SK-N-SH (cell line): ENCODE measurements at regions not wholly inside any gene's neighbourhood (a gene's known extent, or its start where the extent isn't known, plus 50 kb on each side); places are given as distances from the start of the nearest gene placed in this dataset.
A peak's percentile ranks its signal among the peaks of the same experiment; 100 is the strongest.

Experiments
- CTCF ChIA-PET: fragments of 300-600, 350-600 bp; formaldehyde crosslinking; extraction: SDS; loops from one replicate; lab custom pipeline; 2021; lab: Yijun Ruan, JAX
- POLR2A ChIA-PET: fragments of 350-600 bp; sonication (Branson Sonifier 250); formaldehyde crosslinking; extraction: SDS; loops from one replicate; lab custom pipeline; 2020; ENCODE audit warnings: antibody characterized with exemption, inconsistent platforms; lab: Yijun Ruan, JAX
- DNase-seq: peaks from one replicate; pipeline ENCODE4 v3.0.0; 2012
- H2AFZ ChIP-seq: fragments of 200-600 bp; sonication (generic); 2 replicates; pipeline ENCODE4 v1.8.1; 2016; ENCODE audit warnings: antibody characterized with exemption, mild to moderate bottlenecking, low read depth
- H3F3A ChIP-seq: fragments of 200-600 bp; sonication (generic); replicated peaks from 2 replicates; pipeline ENCODE3; 2016; ENCODE audit warnings: antibody characterized with exemption, mild to moderate bottlenecking; ENCODE audit not compliant: insufficient read depth
- H3K27ac ChIP-seq, 2 experiments: fragments of 200-500 bp in 1 of 2; fragments of 200-600 bp in 1 of 2; sonication (Bioruptor generic) in 1 of 2; sonication (generic), shearing (Covaris generic) in 1 of 2; 2 replicates each; pipeline versions ENCODE4 v1.5.1 to v1.6.1; 2014 to 2016; ENCODE audit warnings: low read depth in 2 of 2, inconsistent platforms in 1 of 2, low read length in 1 of 2, mild to moderate bottlenecking in 1 of 2, mixed read lengths in 1 of 2
- H3K27me3 ChIP-seq: fragments of 200-600 bp; sonication (generic), shearing (Covaris generic); 2 replicates; pipeline ENCODE4 v1.6.1; 2016; ENCODE audit warnings: mixed run types; ENCODE audit not compliant: insufficient read depth
- H3K36me3 ChIP-seq, 2 experiments: fragments of 200-500 bp in 1 of 2; fragments of 200-600 bp in 1 of 2; sonication (Bioruptor generic) in 1 of 2; sonication (generic) in 1 of 2; replicated peaks in 1 of 2; 2 replicates each; pipeline versions ENCODE3 to v1.5.1; 2014 to 2016; ENCODE audit warnings: low read length in 1 of 2, mild to moderate bottlenecking in 1 of 2; ENCODE audit not compliant: insufficient read depth in 2 of 2, control insufficient read depth in 1 of 2
- H3K4me1 ChIP-seq, 2 experiments: fragments of 200-500 bp in 1 of 2; fragments of 200-600 bp in 1 of 2; sonication (Bioruptor generic) in 1 of 2; sonication (generic), shearing (Covaris generic) in 1 of 2; 2 replicates each; pipeline versions ENCODE4 v1.5.1 to v1.6.1; 2014 to 2016; ENCODE audit warnings: low read depth in 1 of 2, low read length in 1 of 2, mixed run types in 1 of 2; ENCODE audit not compliant: insufficient read depth in 2 of 2, control insufficient read depth in 1 of 2
- H3K4me2 ChIP-seq: fragments of 200-600 bp; sonication (generic), shearing (Covaris generic); 2 replicates; pipeline ENCODE4 v1.6.1; 2017; ENCODE audit warnings: mixed run types
- H3K4me3 ChIP-seq, 2 experiments: fragments of 200-500 bp in 1 of 2; fragments of 200-600 bp in 1 of 2; sonication (Bioruptor generic) in 1 of 2; sonication (generic), shearing (Covaris generic) in 1 of 2; 2 replicates each; pipeline versions ENCODE4 v1.5.1 to v1.8.1; 2014 to 2016; ENCODE audit warnings: low read depth in 2 of 2, inconsistent platforms in 1 of 2, low read length in 1 of 2, mild to moderate bottlenecking in 1 of 2, mixed read lengths in 1 of 2, moderate library complexity in 1 of 2
- H3K79me2 ChIP-seq: fragments of 200-600 bp; sonication (generic); 2 replicates; pipeline ENCODE4 v1.8.1; 2017; ENCODE audit warnings: mild to moderate bottlenecking; ENCODE audit not compliant: insufficient read depth
- H3K9ac ChIP-seq: fragments of 200-600 bp; sonication (generic); 2 replicates; pipeline ENCODE4 v1.6.1; 2017; ENCODE audit warnings: mixed run types
- H3K9me2 ChIP-seq: fragments of 200-600 bp; sonication (generic); 2 replicates; pipeline ENCODE4 v1.6.1; 2017; ENCODE audit warnings: mixed run types
- H3K9me3 ChIP-seq: fragments of 200-600 bp; sonication (generic); 2 replicates; pipeline ENCODE4 v1.6.1; 2017; ENCODE audit warnings: mixed run types, mild to moderate bottlenecking, moderate library complexity
- H4K20me1 ChIP-seq: fragments of 200-600 bp; sonication (generic); 2 replicates; pipeline ENCODE4 v1.6.1; 2017; ENCODE audit warnings: mild to moderate bottlenecking, mixed run types; ENCODE audit not compliant: insufficient read depth
- CHD2 ChIP-seq: fragments of 150-350 bp; IDR thresholded peaks from 2 replicates; pipeline ENCODE4 v1.6.1; 2018; ENCODE audit warnings: low read length; ENCODE audit not compliant: partially characterized antibody
- CTCF ChIP-seq: fragments of 200-600 bp; sonication (generic); IDR thresholded peaks from 2 replicates; pipeline ENCODE4 v1.6.1; 2017; ENCODE audit warnings: antibody characterized with exemption, mild to moderate bottlenecking, moderate library complexity
- ELF1 ChIP-seq: IDR thresholded peaks from 2 replicates; pipeline ENCODE4 v1.4.0; 2012
- EP300 ChIP-seq, 2 experiments: IDR thresholded peaks; 2 replicates each; pipeline versions ENCODE4 v1.4.0 to v1.6.1; 2012; ENCODE audit warnings: borderline replicate concordance in 1 of 2, low read depth in 1 of 2, low read length in 1 of 2
- FOSL2 ChIP-seq: IDR thresholded peaks from 2 replicates; pipeline ENCODE4 v1.4.0; 2012; ENCODE audit warnings: low read depth, mild to moderate bottlenecking, moderate library complexity, borderline replicate concordance
- FOXJ3 ChIP-seq: sonication (generic); formaldehyde crosslinking; IDR thresholded peaks from 2 replicates; pipeline ENCODE4 v1.5.1; 2020; ENCODE audit warnings: mild to moderate bottlenecking, missing genetic modification reagents
- FOXM1 ChIP-seq: IDR thresholded peaks from 2 replicates; pipeline ENCODE4 v1.4.0; 2012; ENCODE audit warnings: low read depth, mild to moderate bottlenecking
- GATA2 ChIP-seq: sonication (generic); formaldehyde crosslinking; IDR thresholded peaks from 2 replicates; pipeline ENCODE4 v1.5.0; 2020; ENCODE audit warnings: mild to moderate bottlenecking, missing genetic modification reagents
- IRF3 ChIP-seq: fragments of 150-350 bp; IDR thresholded peaks from 2 replicates; pipeline ENCODE4 v1.6.1; 2016; ENCODE audit warnings: mild to moderate bottlenecking, low read depth, low read length
- MAX ChIP-seq: IDR thresholded peaks from 2 replicates; pipeline ENCODE4 v1.4.0; 2012; ENCODE audit warnings: low read depth
- MXI1 ChIP-seq: IDR thresholded peaks from 2 replicates; pipeline ENCODE4 v1.6.1; 2012; ENCODE audit warnings: mild to moderate bottlenecking, low read depth, low read length, improper control_type of control experiment
- NFIC ChIP-seq: IDR thresholded peaks from 2 replicates; pipeline ENCODE4 v1.4.0; 2012; ENCODE audit warnings: borderline replicate concordance
- NRF1 ChIP-seq: IDR thresholded peaks from 2 replicates; pipeline ENCODE4 v1.6.1; 2012; ENCODE audit warnings: low read depth, mild to moderate bottlenecking, low read length
- POLR2AphosphoS5 ChIP-seq: IDR thresholded peaks from 2 replicates; pipeline ENCODE4 v1.6.1; 2012; ENCODE audit warnings: low read depth, low read length
- RCOR1 ChIP-seq: fragments of 150-350 bp; IDR thresholded peaks from 2 replicates; pipeline ENCODE4 v1.6.1; 2017; ENCODE audit warnings: antibody characterized with exemption, low read length
- RFX5 ChIP-seq: IDR thresholded peaks from 2 replicates; pipeline ENCODE4 v1.6.1; 2012; ENCODE audit warnings: mild to moderate bottlenecking, improper control_type of control experiment, low read length
- RXRA ChIP-seq: IDR thresholded peaks from 2 replicates; pipeline ENCODE4 v1.4.0; 2012; ENCODE audit warnings: low read depth, mild to moderate bottlenecking, borderline replicate concordance
- SIN3A ChIP-seq: IDR thresholded peaks from 2 replicates; pipeline ENCODE4 v1.6.1; 2012; ENCODE audit warnings: low read depth, mild to moderate bottlenecking, low read length, moderate library complexity, borderline replicate concordance
- SMC3 ChIP-seq: IDR thresholded peaks from 2 replicates; pipeline ENCODE4 v1.6.1; 2012; ENCODE audit warnings: low read depth, low read length, improper control_type of control experiment
- TAF1 ChIP-seq: IDR thresholded peaks from 2 replicates; pipeline ENCODE4 v1.6.1; 2012; ENCODE audit warnings: low read depth, mild to moderate bottlenecking, low read length, moderate library complexity, borderline replicate concordance
- TCF12 ChIP-seq: IDR thresholded peaks from 2 replicates; pipeline ENCODE4 v1.4.0; 2012
- USF1 ChIP-seq: IDR thresholded peaks from 2 replicates; pipeline ENCODE4 v1.4.0; 2012; ENCODE audit warnings: low read depth, borderline replicate concordance
- USF2 ChIP-seq: fragments of 150-350 bp; IDR thresholded peaks from 2 replicates; pipeline ENCODE4 v1.6.1; 2017; ENCODE audit warnings: antibody characterized with exemption, low read length, low read depth, borderline replicate concordance
- YY1 ChIP-seq: IDR thresholded peaks from 2 replicates; pipeline ENCODE4 v1.4.0; 2012; ENCODE audit warnings: low read depth, mild to moderate bottlenecking
- WGBS: methylation state at CpG from one replicate; pipeline ENCODE4 v1.1.6; 2017; ENCODE audit warnings: low lambda C conversion rate; 5-methylcytosine and 5-hydroxymethylcytosine counted together
- TF ChIP-seq, protein P1 (sequence below): IDR thresholded peaks from 2 replicates; pipeline ENCODE4; 2012
- TF ChIP-seq, protein P2 (sequence below): IDR thresholded peaks from 2 replicates; pipeline ENCODE4 v1.6.1; 2012; ENCODE audit warnings: mild to moderate bottlenecking, low read depth, low read length, moderate library complexity

DNA sequence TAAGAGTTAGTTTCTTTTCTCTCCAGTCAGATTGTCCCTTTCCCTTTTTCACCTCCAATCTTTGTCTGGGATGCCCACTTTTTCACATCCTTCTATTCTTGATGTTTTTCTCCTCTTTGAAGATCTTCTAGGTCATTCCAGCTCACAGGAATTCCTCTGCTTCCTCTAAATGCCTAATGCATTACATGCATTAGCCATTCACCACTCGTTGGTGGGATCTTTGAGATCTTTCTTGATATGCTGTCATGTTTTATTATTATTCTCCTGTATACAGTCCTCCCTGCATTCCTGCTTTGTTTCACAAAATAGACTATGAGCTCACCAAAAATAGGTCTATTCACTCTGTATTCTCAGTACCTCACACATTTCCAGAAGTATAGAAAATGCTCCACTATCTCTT is 129.0 kb downstream of the LYPLAL1 start:
- 8% methylated on average over 1 of the region's 1 CpG for WGBS
- no peak for DNase-seq
- Histone ChIP-seq H3K9ac (peak overlapping the region; percentile 56), H3K27ac (peak overlapping the region; percentile 76 to 97; a peak in 3 of 4 replicates), H3K36me3 (no peaks in the 10 kb centered on the region), H2AFZ (no peak overlapping the region), H4K20me1 (no peaks in the 10 kb centered on the region), H3K4me1 (peaks cover 14 to 39% of the 10 kb centered on the region in 2 experiments; a peak in 3 of 4 replicates), H3K27me3 (no peaks in the 10 kb centered on the region), H3K9me2 (no peaks in the 10 kb centered on the region), H3K79me2 (no peaks in the 10 kb centered on the region), H3K4me3 (no peak overlapping the region), H3K4me2 (no peak overlapping the region), H3K9me3 (no peaks in the 10 kb centered on the region), H3F3A (peaks cover 50% of the 10 kb centered on the region)
- ChIA-PET POLR2A (no interaction called here), CTCF (no interaction called here)
- TF ChIP-seq FOSL2, result peak; percentile 90
- TF ChIP-seq EP300 (IDR thresholded peaks at IDR 0.05; ENCODE audit: borderline replicate concordance in 1 of 2, low read depth in 1 of 2, low read length in 1 of 2), result peak; percentile 61 to 100
- TF ChIP-seq, protein P1, sequence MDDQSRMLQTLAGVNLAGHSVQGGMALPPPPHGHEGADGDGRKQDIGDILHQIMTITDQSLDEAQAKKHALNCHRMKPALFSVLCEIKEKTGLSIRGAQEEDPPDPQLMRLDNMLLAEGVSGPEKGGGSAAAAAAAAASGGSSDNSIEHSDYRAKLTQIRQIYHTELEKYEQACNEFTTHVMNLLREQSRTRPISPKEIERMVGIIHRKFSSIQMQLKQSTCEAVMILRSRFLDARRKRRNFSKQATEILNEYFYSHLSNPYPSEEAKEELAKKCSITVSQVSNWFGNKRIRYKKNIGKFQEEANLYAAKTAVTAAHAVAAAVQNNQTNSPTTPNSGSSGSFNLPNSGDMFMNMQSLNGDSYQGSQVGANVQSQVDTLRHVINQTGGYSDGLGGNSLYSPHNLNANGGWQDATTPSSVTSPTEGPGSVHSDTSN, result peak; percentile 98
- peak; percentile 82 for TF ChIP-seq MAX
- no peak for TF ChIP-seq TAF1
- no peak for TF ChIP-seq GATA2 (CRISPR knock-in tag)
- no peak for TF ChIP-seq RFX5
- no peak for TF ChIP-seq CTCF
- no peak for TF ChIP-seq FOXJ3 (CRISPR knock-in tag)
- TF ChIP-seq ELF1, result peak; percentile 35; the same call in 1 of the 2 replicates
- peak; percentile 39; the same call in 1 of the 2 replicates for TF ChIP-seq YY1
- TF ChIP-seq USF2, result no peak
- peak; percentile 90 for TF ChIP-seq RXRA
- no peak for TF ChIP-seq USF1
- no peak for TF ChIP-seq NRF1
- no peak for TF ChIP-seq IRF3
- peak; percentile 98 for TF ChIP-seq TCF12
- no peak for TF ChIP-seq CHD2
- TF ChIP-seq RCOR1, result no peak
- peak; percentile 94 for TF ChIP-seq NFIC
- TF ChIP-seq FOXM1, result peak; percentile 97
- peak; percentile 78 for TF ChIP-seq POLR2AphosphoS5
- no peak for TF ChIP-seq SMC3
- TF ChIP-seq, protein P2, sequence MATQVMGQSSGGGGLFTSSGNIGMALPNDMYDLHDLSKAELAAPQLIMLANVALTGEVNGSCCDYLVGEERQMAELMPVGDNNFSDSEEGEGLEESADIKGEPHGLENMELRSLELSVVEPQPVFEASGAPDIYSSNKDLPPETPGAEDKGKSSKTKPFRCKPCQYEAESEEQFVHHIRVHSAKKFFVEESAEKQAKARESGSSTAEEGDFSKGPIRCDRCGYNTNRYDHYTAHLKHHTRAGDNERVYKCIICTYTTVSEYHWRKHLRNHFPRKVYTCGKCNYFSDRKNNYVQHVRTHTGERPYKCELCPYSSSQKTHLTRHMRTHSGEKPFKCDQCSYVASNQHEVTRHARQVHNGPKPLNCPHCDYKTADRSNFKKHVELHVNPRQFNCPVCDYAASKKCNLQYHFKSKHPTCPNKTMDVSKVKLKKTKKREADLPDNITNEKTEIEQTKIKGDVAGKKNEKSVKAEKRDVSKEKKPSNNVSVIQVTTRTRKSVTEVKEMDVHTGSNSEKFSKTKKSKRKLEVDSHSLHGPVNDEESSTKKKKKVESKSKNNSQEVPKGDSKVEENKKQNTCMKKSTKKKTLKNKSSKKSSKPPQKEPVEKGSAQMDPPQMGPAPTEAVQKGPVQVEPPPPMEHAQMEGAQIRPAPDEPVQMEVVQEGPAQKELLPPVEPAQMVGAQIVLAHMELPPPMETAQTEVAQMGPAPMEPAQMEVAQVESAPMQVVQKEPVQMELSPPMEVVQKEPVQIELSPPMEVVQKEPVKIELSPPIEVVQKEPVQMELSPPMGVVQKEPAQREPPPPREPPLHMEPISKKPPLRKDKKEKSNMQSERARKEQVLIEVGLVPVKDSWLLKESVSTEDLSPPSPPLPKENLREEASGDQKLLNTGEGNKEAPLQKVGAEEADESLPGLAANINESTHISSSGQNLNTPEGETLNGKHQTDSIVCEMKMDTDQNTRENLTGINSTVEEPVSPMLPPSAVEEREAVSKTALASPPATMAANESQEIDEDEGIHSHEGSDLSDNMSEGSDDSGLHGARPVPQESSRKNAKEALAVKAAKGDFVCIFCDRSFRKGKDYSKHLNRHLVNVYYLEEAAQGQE, result peak; percentile 57; the same call in 1 of the 2 replicates
- 0 out of 2 replicates have a peak, but pooled peaks have one; percentile 65 for TF ChIP-seq SIN3A
- TF ChIP-seq MXI1, result no peak
